Progenitor cell of endocrine pancreas (in vitro differentiated cells): ENCODE measurements at regions not wholly inside any gene's neighbourhood (a gene's known extent, or its start where the extent isn't known, plus 50 kb on each side); places are given as distances from the start of the nearest gene placed in this dataset.

Experiments
- DNase-seq: peaks from one replicate; pipeline ENCODE4 v3.0.0; 2021; ENCODE audit warnings: low spot score; ENCODE audit not compliant: unreplicated experiment
- H3K27ac Mint-ChIP-seq: 2 replicates; pipeline ENCODE4 v1.8.0; 2021; ENCODE audit warnings: mild to moderate bottlenecking, moderate library complexity, mixed read lengths
- H3K27me3 Mint-ChIP-seq: 2 replicates; pipeline ENCODE4 v1.8.0; 2021; ENCODE audit warnings: mixed read lengths
- H3K36me3 Mint-ChIP-seq: 2 replicates; pipeline ENCODE4 v1.8.0; 2022; ENCODE audit warnings: mixed read lengths; ENCODE audit not compliant: insufficient read depth
- H3K4me1 Mint-ChIP-seq: 2 replicates; pipeline ENCODE4 v1.8.0; 2021; ENCODE audit warnings: low read depth, mixed read lengths
- H3K4me3 Mint-ChIP-seq: 2 replicates; pipeline ENCODE4 v1.8.0; 2021; ENCODE audit warnings: low read depth, mild to moderate bottlenecking, moderate library complexity, mixed read lengths
- H3K9me3 Mint-ChIP-seq: 2 replicates; pipeline ENCODE4 v1.8.0; 2021; ENCODE audit warnings: low read depth, mixed read lengths
- CTCF ChIP-seq: fragments of 200-600 bp; sonication (generic); IDR thresholded peaks from one replicate; pipeline ENCODE4 v1.5.0; 2021; ENCODE audit warnings: antibody characterized with exemption, mild to moderate bottlenecking; ENCODE audit not compliant: unreplicated experiment

DNA sequence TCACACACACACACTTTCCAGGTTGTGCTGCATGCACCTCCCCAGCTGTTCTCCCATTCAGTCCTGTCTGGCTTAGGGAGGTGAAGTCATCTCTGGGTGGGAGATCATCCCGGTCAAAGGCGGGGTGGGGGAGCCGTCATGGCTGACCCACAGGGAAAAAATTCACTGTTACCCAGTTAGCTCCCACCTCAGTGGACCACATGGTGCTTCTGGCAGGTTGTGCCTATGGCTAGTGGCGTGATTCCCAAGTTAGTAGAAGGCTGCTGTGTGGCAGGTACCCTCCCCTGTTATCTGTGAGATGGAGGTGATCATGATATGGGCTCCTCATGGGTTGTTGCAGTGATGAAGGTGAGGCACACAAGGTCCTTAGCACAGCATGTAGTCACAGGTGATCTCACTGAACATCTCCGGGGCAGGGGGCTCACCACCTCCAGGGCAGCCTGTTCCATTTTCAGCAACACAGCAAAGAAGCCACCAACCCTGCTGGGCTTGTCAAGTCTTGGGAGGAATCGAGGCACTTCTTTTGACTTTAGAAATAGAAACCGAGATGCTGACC lies 154.9 kb upstream of the CCND2 start:
- Mint-ChIP-seq H3K27ac (no peak overlapping the region), H3K4me1 (peaks cover 6% of the 10 kb centered on the region), H3K27me3 (peaks cover 56% of the 10 kb centered on the region), H3K36me3 (no peaks in the 10 kb centered on the region), H3K4me3 (no peak overlapping the region), H3K9me3 (no peaks in the 10 kb centered on the region)
- no peak for TF ChIP-seq CTCF
- no peak for DNase-seq

- no peak overlapping the region for H3K27ac Mint-ChIP-seq
- H3K9me3 Mint-ChIP-seq = no peaks in the 10 kb centered on the region
- TF ChIP-seq CTCF = no peak
- no peak for DNase-seq
- H3K36me3 Mint-ChIP-seq = no peaks in the 10 kb centered on the region
- H3K27me3 Mint-ChIP-seq = peaks cover 53% of the 10 kb centered on the region
- H3K4me1 Mint-ChIP-seq = peaks cover 6% of the 10 kb centered on the region
- no peak overlapping the region for H3K4me3 Mint-ChIP-seq
Observed at GRCh38 chr12:4118017-4118510, 155.5 kb upstream of the CCND2 start.

DNA sequence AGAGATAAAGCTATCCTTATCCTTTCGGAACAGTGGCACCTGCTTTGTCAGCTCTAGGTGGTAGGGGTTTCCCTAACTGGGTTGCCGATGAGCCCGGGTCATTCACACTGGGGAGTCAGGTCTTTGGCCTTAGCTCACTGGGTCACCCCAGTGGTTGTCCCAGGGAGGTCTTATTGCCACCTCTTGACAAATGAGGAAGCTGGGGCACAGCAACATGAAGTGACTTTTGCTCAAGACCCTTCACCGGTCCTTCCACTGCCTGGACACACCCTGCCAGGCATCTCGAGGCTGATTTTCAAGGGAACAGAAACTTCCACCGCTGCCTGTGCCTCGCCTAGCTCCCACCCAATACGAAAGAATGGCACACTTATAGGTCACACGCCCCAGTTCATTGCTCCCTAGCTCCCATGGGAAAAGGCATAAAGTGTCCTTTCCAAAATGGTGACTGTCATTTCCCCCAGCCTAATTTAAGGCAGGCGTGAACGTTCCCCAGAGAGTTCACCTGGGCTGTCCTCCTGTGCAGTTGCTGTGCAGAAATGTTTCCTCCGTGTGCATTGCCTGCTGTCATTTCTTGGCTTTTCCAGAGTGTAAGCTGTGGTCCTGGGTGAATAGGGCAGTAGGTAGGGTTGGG lies 156.1 kb upstream of the CCND2 start:
- Mint-ChIP-seq H3K36me3 (no peaks in the 10 kb centered on the region), H3K27ac (no peak overlapping the region)
- no peak for DNase-seq

GRCh38 chr12:4116251-4117111 lies 157.1 kb upstream of the CCND2 start:
- Mint-ChIP-seq H3K9me3 (no peaks in the 10 kb centered on the region), H3K27ac (no peak overlapping the region), H3K4me3 (no peak overlapping the region), H3K36me3 (no peaks in the 10 kb centered on the region), H3K27me3 (peaks cover 60% of the 10 kb centered on the region), H3K4me1 (peaks cover 4% of the 10 kb centered on the region)
- no peak for DNase-seq
- no peak for TF ChIP-seq CTCF

More for the DNA sequence above, 156.1 kb upstream of the CCND2 start:
- Mint-ChIP-seq H3K4me1 (peaks cover 6% of the 10 kb centered on the region), H3K4me3 (no peak overlapping the region), H3K9me3 (no peaks in the 10 kb centered on the region), H3K27me3 (peaks cover 53% of the 10 kb centered on the region)
- TF ChIP-seq CTCF = no peak

- Mint-ChIP-seq H3K4me3 (no peak overlapping the region), H3K9me3 (no peaks in the 10 kb centered on the region), H3K27ac (no peak overlapping the region), H3K4me1 (peaks cover 3% of the 10 kb centered on the region), H3K27me3 (peaks cover 60% of the 10 kb centered on the region), H3K36me3 (no peaks in the 10 kb centered on the region)
- no peak for DNase-seq
- TF ChIP-seq CTCF = peak; percentile 19
Observed at GRCh38 chr12:4115570-4115969, 158.0 kb upstream of the CCND2 start.
